HG02943 (cell line): ENCODE measurements at regions not wholly inside any gene's neighbourhood (a gene's known extent, or its start where the extent isn't known, plus 50 kb on each side); places are given as distances from the start of the nearest gene placed in this dataset.

Experiments
- ATAC-seq: cut with Tn5 transposase; IDR thresholded peaks from one replicate; pipeline ENCODE4 v1.9.1; 2021; ENCODE audit warnings: mild to moderate bottlenecking, low read depth, moderate library complexity; ENCODE audit not compliant: unreplicated experiment

GRCh38 chrX:45719751-45720501 is 519.2 kb upstream of the DIPK2B start:
- no peak for ATAC-seq

GRCh38 chrX:45718676-45719075 is 518.0 kb upstream of the DIPK2B start:
- ATAC-seq, result no peak

GRCh38 chrX:45716750-45717149 is 516.1 kb upstream of the DIPK2B start:
- no peak for ATAC-seq

DNA sequence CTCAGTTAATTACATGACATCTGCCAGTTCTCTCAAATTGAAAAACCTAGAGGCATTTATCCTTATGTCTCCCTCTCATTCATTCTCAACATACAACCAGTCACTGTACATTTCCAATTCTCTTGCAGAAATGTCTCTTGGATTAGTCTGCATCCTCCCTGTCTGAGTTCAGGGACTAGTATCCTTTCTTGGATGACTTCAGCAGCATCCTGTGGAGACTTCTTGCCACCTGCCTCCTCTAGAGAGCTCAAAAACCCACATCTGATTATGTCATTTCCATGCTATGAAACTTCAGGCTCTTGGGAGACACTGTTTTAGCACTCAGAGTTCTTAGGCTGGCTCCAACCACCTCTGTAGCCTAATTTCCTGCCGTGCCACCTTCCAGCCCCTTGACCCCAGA is 515.1 kb upstream of the DIPK2B start:
- no peak for ATAC-seq

DNA sequence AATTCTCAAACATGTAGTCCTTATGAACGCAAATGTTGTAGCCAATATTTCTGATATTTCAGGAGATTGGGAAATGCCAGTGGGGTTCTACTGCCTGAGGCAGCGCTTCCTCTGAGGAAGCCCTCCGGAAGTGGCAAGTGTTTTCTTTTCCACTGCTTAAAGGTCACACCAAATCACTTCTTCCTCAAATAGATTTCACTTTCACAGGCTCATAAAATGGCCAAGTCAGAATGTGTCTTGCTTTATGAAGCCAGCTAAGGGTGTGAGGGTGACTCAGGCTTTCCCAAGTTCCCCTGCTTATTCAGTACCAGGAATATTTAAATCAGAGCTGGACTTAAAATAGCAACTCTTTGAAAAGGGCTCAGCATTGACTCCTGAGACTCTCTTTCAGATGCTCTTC is 514.2 kb upstream of the DIPK2B start:
- ATAC-seq, result no peak

DNA sequence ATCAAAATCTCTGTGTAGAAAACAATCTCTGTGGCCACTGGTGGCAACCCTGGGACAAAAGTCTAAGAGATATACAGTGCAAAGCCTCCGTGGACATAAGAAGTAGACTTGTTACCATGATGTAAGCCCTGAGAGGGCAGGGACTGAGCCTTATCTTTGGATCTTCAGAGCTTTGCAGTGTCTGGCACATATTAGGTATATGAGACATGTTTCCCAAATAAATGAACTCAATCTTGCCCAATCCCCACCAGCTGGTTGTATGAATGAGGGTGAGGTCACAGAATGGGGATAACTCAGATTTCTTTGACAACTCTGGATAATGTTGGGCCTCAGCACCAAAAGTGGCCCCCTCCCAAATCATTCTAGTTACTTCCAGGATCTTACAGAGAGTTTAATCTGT is 511.4 kb upstream of the DIPK2B start:
- no peak for ATAC-seq

GRCh38 chrX:45711231-45711630 is 510.6 kb upstream of the DIPK2B start:
- no peak for ATAC-seq

- peak; percentile 85 for ATAC-seq
Measured at GRCh38 chrX:45710081-45710801, 509.6 kb upstream of the DIPK2B start.

DNA sequence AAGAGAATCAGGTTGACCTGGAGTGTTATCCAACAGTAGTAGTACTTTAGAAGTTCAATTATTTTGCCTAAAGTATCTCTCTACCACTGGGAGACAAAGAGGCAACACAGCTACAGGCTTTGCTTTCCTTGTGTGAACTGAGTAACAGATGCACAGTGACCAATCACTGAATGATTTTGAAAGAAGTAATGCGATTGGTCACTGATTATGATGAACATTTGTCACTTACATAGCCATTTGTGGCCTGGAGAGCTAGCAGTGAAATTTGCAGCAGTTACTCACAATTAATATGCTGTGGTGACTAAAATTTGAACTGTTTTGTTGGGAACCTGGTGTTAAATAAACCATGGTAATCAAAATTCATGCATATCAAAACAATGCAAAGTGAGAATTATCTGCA is 508.7 kb upstream of the DIPK2B start:
- no peak for ATAC-seq

GRCh38 chrX:45699158-45699557 is 498.5 kb upstream of the DIPK2B start:
- no peak for ATAC-seq

DNA sequence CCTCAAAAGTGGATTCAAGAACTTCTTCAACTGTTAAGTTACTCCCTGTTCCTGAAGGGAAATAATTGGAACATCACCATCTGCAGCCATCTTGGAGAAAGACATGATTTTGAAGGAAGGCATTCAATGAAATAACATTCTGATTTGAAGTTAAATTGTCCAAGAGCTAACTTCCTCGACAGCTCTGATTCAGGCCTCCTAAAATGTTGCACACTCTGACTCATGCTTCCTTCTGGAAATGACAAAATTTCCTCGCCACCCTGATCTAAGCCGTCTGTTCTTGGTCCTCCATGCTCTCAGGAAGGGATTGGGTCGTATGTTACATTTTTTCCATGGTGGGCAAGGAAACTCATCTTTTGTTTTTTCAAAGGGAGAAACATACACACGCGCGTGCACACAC is 496.9 kb upstream of the DIPK2B start:
- no peak for ATAC-seq

DNA sequence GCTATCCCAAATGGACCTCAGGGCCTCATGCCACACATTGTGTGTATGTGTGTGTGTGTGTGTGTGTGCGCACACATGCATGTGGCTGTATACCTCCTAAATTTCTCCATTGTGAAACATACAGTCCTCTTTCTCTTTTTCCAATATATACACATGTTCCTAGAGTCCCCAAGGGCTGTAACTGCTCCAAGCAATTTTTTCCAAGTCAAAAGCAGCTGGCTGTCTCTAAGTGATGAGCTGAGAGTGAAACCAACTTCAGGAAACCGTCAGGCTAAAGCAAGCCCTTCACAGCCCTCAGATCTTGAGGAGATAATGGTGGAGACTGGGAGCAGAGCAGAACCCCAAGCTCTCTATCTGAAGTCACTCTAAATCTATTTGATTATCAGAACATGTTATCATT is 496.1 kb upstream of the DIPK2B start:
- no peak for ATAC-seq

GRCh38 chrX:45689971-45690370 is 489.3 kb upstream of the DIPK2B start:
- ATAC-seq, result no peak

GRCh38 chrX:45683914-45684313 is 483.2 kb upstream of the DIPK2B start:
- ATAC-seq, result no peak

DNA sequence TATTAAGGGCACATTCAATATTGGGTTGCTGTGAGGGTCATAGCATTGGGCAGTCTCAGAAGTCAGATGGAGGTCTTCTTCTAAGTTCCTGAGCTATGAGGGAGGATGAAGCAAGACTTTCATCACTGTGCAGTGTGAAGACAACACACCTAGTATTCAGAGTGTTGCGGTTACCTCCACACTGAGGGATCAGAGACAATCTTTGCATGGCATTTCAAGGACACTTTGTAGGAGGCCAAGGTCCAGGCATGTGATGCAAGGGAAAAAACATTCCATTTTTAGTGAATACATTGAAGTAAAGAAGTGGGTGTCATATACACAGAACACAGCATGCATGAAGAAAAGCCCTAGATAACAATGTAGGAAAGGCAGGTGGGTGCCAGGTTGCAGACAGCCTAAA is 481.2 kb upstream of the DIPK2B start:
- no peak for ATAC-seq

DNA sequence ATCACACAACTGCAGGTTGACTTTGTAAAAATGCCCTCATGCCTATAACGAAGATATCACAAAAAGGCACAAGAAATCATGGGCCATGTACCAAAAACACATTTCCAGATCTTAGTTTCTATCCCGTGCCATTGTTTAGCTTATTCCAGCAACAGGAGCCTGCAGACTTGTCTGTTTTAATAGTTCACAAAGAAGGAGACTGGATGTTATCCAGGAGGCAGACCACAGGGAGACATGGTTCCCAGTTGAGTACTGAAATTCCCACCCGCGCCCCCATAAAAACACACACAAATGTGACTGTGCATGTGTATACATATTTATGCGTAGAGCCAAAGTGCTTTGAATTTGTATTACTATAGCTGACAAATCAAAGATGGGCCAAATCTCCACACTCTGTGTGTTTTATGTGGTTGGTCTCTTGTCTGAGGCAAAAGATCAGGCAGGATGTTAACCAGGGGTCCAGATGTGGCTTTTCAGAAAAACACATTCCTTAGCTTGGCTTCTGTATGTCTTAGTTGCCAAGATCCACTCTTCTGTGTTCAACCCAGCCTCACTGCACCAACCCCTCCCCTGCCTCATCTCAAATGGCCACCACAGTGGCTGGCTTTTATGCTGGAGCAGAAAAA is 469.2 kb upstream of the DIPK2B start:
- no peak for ATAC-seq

- ATAC-seq, result no peak
Measured at GRCh38 chrX:45668686-45669443, 468.2 kb upstream of the DIPK2B start.

- no peak for ATAC-seq
Measured at GRCh38 chrX:45667666-45668065, 467.0 kb upstream of the DIPK2B start.

DNA sequence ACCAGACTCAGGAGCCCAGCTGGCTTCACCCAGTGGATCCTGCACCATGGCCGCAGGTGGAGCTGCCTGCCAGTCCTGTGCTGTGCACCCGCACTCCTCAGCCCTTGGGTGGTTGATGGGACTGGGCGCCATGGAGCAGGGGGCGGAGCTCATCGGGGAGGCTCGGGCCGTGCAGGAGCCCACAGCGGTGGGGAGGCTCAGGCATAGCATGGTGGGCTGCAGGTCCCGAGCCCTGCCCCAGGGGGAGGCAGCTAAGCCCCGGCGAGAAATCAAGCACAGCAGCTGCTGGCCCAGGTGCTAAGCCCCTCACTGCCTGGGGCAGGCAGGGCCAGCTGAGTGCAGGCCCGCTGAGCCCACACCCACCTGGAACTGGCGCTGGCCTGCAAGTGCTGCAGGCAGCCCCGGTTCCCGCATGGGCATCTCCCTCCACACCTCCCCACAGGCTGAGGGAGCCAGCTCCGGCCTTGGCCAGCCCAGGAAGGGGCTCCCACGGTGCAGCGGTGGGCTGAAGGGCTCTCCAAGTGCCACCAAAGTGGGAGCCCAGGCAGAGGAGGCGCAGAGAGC is 464.1 kb upstream of the DIPK2B start:
- no peak for ATAC-seq

DNA sequence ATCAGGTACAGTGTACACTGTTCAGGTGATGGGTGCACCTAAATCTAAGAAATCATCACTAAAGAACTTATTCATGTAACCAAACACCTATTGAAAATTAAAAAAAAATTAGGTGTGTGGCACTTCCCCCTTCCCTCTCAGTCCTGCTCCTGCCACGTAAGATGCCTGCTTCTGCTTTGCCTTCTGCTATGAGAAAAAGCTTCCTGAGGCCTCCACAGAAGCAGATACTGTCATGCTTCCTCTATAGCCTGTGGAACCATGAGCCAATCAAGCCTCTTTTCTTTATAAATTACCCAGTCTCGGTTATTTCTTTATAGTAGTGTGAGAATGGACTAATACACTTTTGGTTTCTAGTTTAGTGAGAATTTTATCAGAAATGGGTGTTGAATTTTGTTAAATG is 459.8 kb upstream of the DIPK2B start:
- ATAC-seq, result no peak

DNA sequence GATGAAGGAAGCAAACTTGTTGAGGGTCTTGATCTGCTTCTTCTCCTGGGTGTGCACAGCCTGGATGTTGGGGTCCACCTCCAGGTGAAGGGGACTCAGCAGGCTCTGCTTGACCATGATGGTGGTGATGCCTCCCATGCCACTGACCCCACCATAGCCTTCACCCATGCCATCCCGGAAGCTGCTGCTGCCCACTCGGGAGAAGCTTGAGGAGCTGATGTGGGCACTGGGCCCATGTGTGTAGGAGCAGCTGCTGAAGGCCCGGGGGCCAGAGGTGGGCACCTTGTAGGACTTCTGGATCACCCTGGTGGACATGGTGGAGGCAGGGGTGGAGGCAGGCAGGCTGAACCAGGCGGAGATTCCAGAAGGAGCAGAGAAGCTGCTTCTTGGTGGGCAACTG is 432.7 kb upstream of the DIPK2B start:
- no peak for ATAC-seq
